Fibroblast of lung (primary cell): ENCODE measurements at regions not wholly inside any gene's neighbourhood (a gene's known extent, or its start where the extent isn't known, plus 50 kb on each side); places are given as distances from the start of the nearest gene placed in this dataset.
A peak's percentile ranks its signal among the peaks of the same experiment; 100 is the strongest.

ENCODE experiments used
- DNase-seq, 2 donors: peaks; one replicate each; pipeline versions ENCODE4 v3.0.0 to v3.0.0-alpha.2; 2010; ENCODE audit warnings: low read depth in 2 of 2
- H2AFZ ChIP-seq: 2 replicates; pipeline ENCODE4 v1.5.1; 2012; ENCODE audit warnings: low read length, control low read depth, inconsistent platforms
- H3K27ac ChIP-seq: 2 replicates; pipeline ENCODE4 v1.5.1; 2011; ENCODE audit warnings: low read length, control low read depth; ENCODE audit not compliant: insufficient read depth
- H3K27me3 ChIP-seq: 2 replicates; pipeline ENCODE4 v1.5.1; 2011; ENCODE audit warnings: mild to moderate bottlenecking, low read length; ENCODE audit not compliant: control insufficient read depth, insufficient read depth
- H3K36me3 ChIP-seq: 2 replicates; pipeline ENCODE4 v1.5.1; 2011; ENCODE audit warnings: low read length; ENCODE audit not compliant: control insufficient read depth, insufficient read depth
- H3K4me1 ChIP-seq: 2 replicates; pipeline ENCODE4 v1.5.1; 2011; ENCODE audit warnings: low read length; ENCODE audit not compliant: control insufficient read depth, insufficient read depth; ENCODE audit errors: extremely low read depth
- H3K4me2 ChIP-seq: 2 replicates; pipeline ENCODE4 v1.5.1; 2011; ENCODE audit warnings: low read length, control low read depth; ENCODE audit not compliant: insufficient read depth; ENCODE audit errors: extremely low read depth
- H3K4me3 ChIP-seq, 4 experiments: fragments of 200-600 bp in 1 of 4; sonication (generic) in 1 of 4; replicated peaks in 1 of 4; 2 replicates each; pipeline ENCODE4 v1.5.1; 2011 to 2016; ENCODE audit warnings: low read length in 4 of 4, low read depth in 3 of 4, mild to moderate bottlenecking in 3 of 4, control low read depth in 2 of 4, inconsistent platforms in 1 of 4, mixed read lengths in 1 of 4; ENCODE audit not compliant: insufficient read depth in 1 of 4; ENCODE audit errors: control extremely low read depth in 1 of 4
- H3K79me2 ChIP-seq: 2 replicates; pipeline ENCODE4 v1.5.1; 2012; ENCODE audit warnings: mild to moderate bottlenecking, low read length, inconsistent platforms; ENCODE audit not compliant: control insufficient read depth, insufficient read depth
- H3K9ac ChIP-seq: 2 replicates; pipeline ENCODE4 v1.5.1; 2011; ENCODE audit warnings: mild to moderate bottlenecking, low read length, control low read depth; ENCODE audit not compliant: insufficient read depth
- H3K9me3 ChIP-seq: 2 replicates; pipeline ENCODE4 v1.5.1; 2012; ENCODE audit warnings: low read depth, low read length; ENCODE audit not compliant: control insufficient read depth, insufficient read depth
- H4K20me1 ChIP-seq: 2 replicates; pipeline ENCODE4 v1.5.1; 2011; ENCODE audit warnings: low read length; ENCODE audit not compliant: control insufficient read depth, insufficient read depth; ENCODE audit errors: extremely low read depth
- EZH2 ChIP-seq: IDR thresholded peaks from 2 replicates; pipeline ENCODE4 v1.5.1; 2012; ENCODE audit warnings: low read length, control low read depth, mild to moderate bottlenecking; ENCODE audit errors: missing control alignments
- TF ChIP-seq, protein P1 (sequence below), 2 donors: IDR thresholded peaks in 1 of 2; conservative IDR thresholded peaks in 1 of 2; 1 replicate in 1 of 2; 2 replicates in 1 of 2; pipeline ENCODE4 v1.5.1; 2011 to 2012; ENCODE audit warnings: low read length in 2 of 2, control low read depth in 1 of 2, inconsistent platforms in 1 of 2, low read depth in 1 of 2, mild to moderate bottlenecking in 1 of 2

- Histone ChIP-seq H4K20me1 (no peaks in the 10 kb centered on the region), H3K27ac (no peak overlapping the region), H3K9me3 (peaks cover 3% of the 10 kb centered on the region), H3K27me3 (no peaks in the 10 kb centered on the region), H3K9ac (no peak overlapping the region), H3K36me3 (no peaks in the 10 kb centered on the region), H3K4me1 (peaks cover 9% of the 10 kb centered on the region), H2AFZ (no peak overlapping the region), H3K4me3 (no peak overlapping the region), H3K4me2 (no peak overlapping the region), H3K79me2 (no peaks in the 10 kb centered on the region)
- peak; percentile 32 to 58 for DNase-seq
- no peak for TF ChIP-seq EZH2
- TF ChIP-seq, protein P1, sequence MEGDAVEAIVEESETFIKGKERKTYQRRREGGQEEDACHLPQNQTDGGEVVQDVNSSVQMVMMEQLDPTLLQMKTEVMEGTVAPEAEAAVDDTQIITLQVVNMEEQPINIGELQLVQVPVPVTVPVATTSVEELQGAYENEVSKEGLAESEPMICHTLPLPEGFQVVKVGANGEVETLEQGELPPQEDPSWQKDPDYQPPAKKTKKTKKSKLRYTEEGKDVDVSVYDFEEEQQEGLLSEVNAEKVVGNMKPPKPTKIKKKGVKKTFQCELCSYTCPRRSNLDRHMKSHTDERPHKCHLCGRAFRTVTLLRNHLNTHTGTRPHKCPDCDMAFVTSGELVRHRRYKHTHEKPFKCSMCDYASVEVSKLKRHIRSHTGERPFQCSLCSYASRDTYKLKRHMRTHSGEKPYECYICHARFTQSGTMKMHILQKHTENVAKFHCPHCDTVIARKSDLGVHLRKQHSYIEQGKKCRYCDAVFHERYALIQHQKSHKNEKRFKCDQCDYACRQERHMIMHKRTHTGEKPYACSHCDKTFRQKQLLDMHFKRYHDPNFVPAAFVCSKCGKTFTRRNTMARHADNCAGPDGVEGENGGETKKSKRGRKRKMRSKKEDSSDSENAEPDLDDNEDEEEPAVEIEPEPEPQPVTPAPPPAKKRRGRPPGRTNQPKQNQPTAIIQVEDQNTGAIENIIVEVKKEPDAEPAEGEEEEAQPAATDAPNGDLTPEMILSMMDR (conservative IDR thresholded peaks at IDR 0.05 in 1 of 2, IDR thresholded peaks at IDR 0.05 in 1 of 2; ENCODE audit: low read depth in 1 of 2, low read length in 2 of 2) = no peak
Observed at GRCh38 chr18:61676773-61677434, 215.9 kb downstream of the RNF152 start.

- TF ChIP-seq EZH2 = no peak
- TF ChIP-seq, protein P1 (conservative IDR thresholded peaks at IDR 0.05 in 1 of 2, IDR thresholded peaks at IDR 0.05 in 1 of 2; ENCODE audit: low read depth in 1 of 2, low read length in 2 of 2) = no peak
- H2AFZ ChIP-seq = no peak overlapping the region
- no peak overlapping the region for H3K4me2 ChIP-seq
- H3K79me2 ChIP-seq = no peaks in the 10 kb centered on the region
- no peaks in the 10 kb centered on the region for H3K36me3 ChIP-seq
- H3K9ac ChIP-seq = no peak overlapping the region
- peak; percentile 33 to 83 for DNase-seq
- H3K27ac ChIP-seq = no peak overlapping the region
- H3K27me3 ChIP-seq = no peaks in the 10 kb centered on the region
- no peaks in the 10 kb centered on the region for H3K4me1 ChIP-seq
- H4K20me1 ChIP-seq = no peaks in the 10 kb centered on the region
- H3K9me3 ChIP-seq = no peaks in the 10 kb centered on the region
- H3K4me3 ChIP-seq = no peak overlapping the region
Observed at GRCh38 chr18:61669320-61669719, 223.5 kb downstream of the RNF152 start.

- DNase-seq = no peak
- Histone ChIP-seq H3K36me3 (no peaks in the 10 kb centered on the region), H3K4me2 (no peak overlapping the region), H3K4me3 (no peak overlapping the region), H4K20me1 (no peaks in the 10 kb centered on the region), H3K9ac (no peak overlapping the region), H3K9me3 (no peaks in the 10 kb centered on the region), H3K79me2 (no peaks in the 10 kb centered on the region), H2AFZ (no peak overlapping the region), H3K27ac (no peak overlapping the region), H3K4me1 (no peaks in the 10 kb centered on the region), H3K27me3 (no peaks in the 10 kb centered on the region)
- TF ChIP-seq, protein P1 (conservative IDR thresholded peaks at IDR 0.05 in 1 of 2, IDR thresholded peaks at IDR 0.05 in 1 of 2; ENCODE audit: low read depth in 1 of 2, low read length in 2 of 2) = no peak
- TF ChIP-seq EZH2 = no peak
Observed at GRCh38 chr18:61666876-61667590, 225.8 kb downstream of the RNF152 start.
